Endodermal cell (in vitro differentiated cells): ENCODE measurements at regions not wholly inside any gene's neighbourhood (a gene's known extent, or its start where the extent isn't known, plus 50 kb on each side); places are given as distances from the start of the nearest gene placed in this dataset.
"Not testable (repeated sequence)": the region's sequence is repeated elsewhere in the genome, so short reads cannot be mapped to it uniquely, and the experiment has no call there.

ENCODE experiments used
- DNase-seq: peaks from one replicate; pipeline ENCODE4 v3.0.0-alpha.2; 2017
- H3K27ac ChIP-seq: 2 replicates; pipeline ENCODE4 v1.5.1; 2013; ENCODE audit warnings: mild to moderate bottlenecking, low read depth, low read length, moderate library complexity
- H3K27me3 ChIP-seq: 2 replicates; pipeline ENCODE4 v1.6.1; 2013; ENCODE audit warnings: mild to moderate bottlenecking, low read length, moderate library complexity; ENCODE audit not compliant: insufficient read depth, control insufficient read depth, poor library complexity, severe bottlenecking
- H3K36me3 ChIP-seq: 2 replicates; pipeline ENCODE4 v1.7.0; 2013; ENCODE audit warnings: mild to moderate bottlenecking, low read length, moderate library complexity; ENCODE audit not compliant: control insufficient read depth, insufficient read depth
- H3K4me1 ChIP-seq: one replicate; pipeline ENCODE4 v1.7.0; 2013; ENCODE audit warnings: low read length; ENCODE audit not compliant: control insufficient read depth, insufficient read depth
- H3K4me3 ChIP-seq: 2 replicates; pipeline ENCODE4 v1.5.1; 2013; ENCODE audit warnings: mild to moderate bottlenecking, low read length, moderate library complexity
- H3K9ac ChIP-seq: 2 replicates; pipeline ENCODE4 v1.6.1; 2013; ENCODE audit warnings: mild to moderate bottlenecking, low read length, moderate library complexity; ENCODE audit not compliant: poor library complexity, severe bottlenecking; ENCODE audit errors: extremely low read depth
- H3K9me3 ChIP-seq: 2 replicates; pipeline ENCODE4 v1.6.1; 2013; ENCODE audit warnings: mild to moderate bottlenecking, low read length, moderate library complexity; ENCODE audit not compliant: control insufficient read depth
- H3K27ac Mint-ChIP-seq: 2 replicates; pipeline ENCODE4 v1.8.0; 2020; ENCODE audit warnings: mixed read lengths
- H3K27me3 Mint-ChIP-seq: 2 replicates; pipeline ENCODE4 v1.8.0; 2021; ENCODE audit warnings: mild to moderate bottlenecking, mixed read lengths; ENCODE audit not compliant: insufficient read depth
- H3K36me3 Mint-ChIP-seq: 2 replicates; pipeline ENCODE4 v1.8.0; 2020; ENCODE audit warnings: low read depth, mixed read lengths
- H3K4me1 Mint-ChIP-seq: 2 replicates; pipeline ENCODE4 v1.8.0; 2020; ENCODE audit warnings: mixed read lengths
- H3K4me3 Mint-ChIP-seq: 2 replicates; pipeline ENCODE4 v1.8.0; 2020; ENCODE audit warnings: mild to moderate bottlenecking, moderate library complexity, mixed read lengths
- H3K9me3 Mint-ChIP-seq: 2 replicates; pipeline ENCODE4 v1.8.0; 2020; ENCODE audit warnings: mild to moderate bottlenecking, mixed read lengths
- CTCF ChIP-seq: fragments of 200-600 bp; sonication (generic); conservative IDR thresholded peaks from 2 replicates; pipeline ENCODE4 v1.5.0; 2021; ENCODE audit warnings: antibody characterized with exemption, mild to moderate bottlenecking
- WGBS, 2 experiments: methylation state at CpG; one replicate each; pipeline versions ENCODE4 v1.1.5 to v1.1.7; 2013; ENCODE audit warnings: missing lambda C conversion rate in 2 of 2, mixed read lengths in 1 of 2; ENCODE audit not compliant: insufficient coverage in 1 of 2, insufficient read length in 1 of 2; 5-methylcytosine and 5-hydroxymethylcytosine counted together

GRCh38 chr11:25252854-25253253 is 756.0 kb downstream of the LUZP2 start:
- no peaks in the 10 kb centered on the region for H3K4me1 ChIP-seq
- DNase-seq, result no peak
- no peaks in the 10 kb centered on the region for H3K9me3 Mint-ChIP-seq
- no peaks in the 10 kb centered on the region for H3K27me3 Mint-ChIP-seq
- no peak overlapping the region for H3K27ac Mint-ChIP-seq
- no peak overlapping the region for H3K27ac ChIP-seq
- no peaks in the 10 kb centered on the region for H3K36me3 Mint-ChIP-seq
- H3K9ac ChIP-seq, result no peak overlapping the region
- no peak for TF ChIP-seq CTCF
- no peaks in the 10 kb centered on the region for H3K9me3 ChIP-seq
- 91% methylated on average over 1 of the region's 4 CpGs; no CpG with 5 or more reads in 1 of the 2 experiments for WGBS, 2 experiments
- H3K4me1 Mint-ChIP-seq, result peaks cover under 1% of the 10 kb centered on the region
- no peaks in the 10 kb centered on the region for H3K36me3 ChIP-seq
- no peak overlapping the region for H3K4me3 Mint-ChIP-seq
- H3K27me3 ChIP-seq, result no peaks in the 10 kb centered on the region
- no peak overlapping the region for H3K4me3 ChIP-seq

GRCh38 chr11:25263861-25264260 is 767.0 kb downstream of the LUZP2 start:
- not testable (repeated sequence) for DNase-seq
- WGBS, 2 experiments, result 85% methylated on average over 4 of the region's 4 CpGs; no CpG with 5 or more reads in 1 of the 2 experiments

GRCh38 chr11:25271301-25271700 is 774.4 kb downstream of the LUZP2 start:
- no peak overlapping the region for H3K4me3 ChIP-seq
- no peaks in the 10 kb centered on the region for H3K36me3 ChIP-seq
- no peaks in the 10 kb centered on the region for H3K9me3 ChIP-seq
- Mint-ChIP-seq H3K27ac (no peak overlapping the region), H3K36me3 (no peaks in the 10 kb centered on the region), H3K4me3 (no peak overlapping the region), H3K27me3 (no peaks in the 10 kb centered on the region), H3K4me1 (no peaks in the 10 kb centered on the region), H3K9me3 (peaks cover 3% of the 10 kb centered on the region)
- DNase-seq, result no peak
- H3K27me3 ChIP-seq, result no peaks in the 10 kb centered on the region
- no peak overlapping the region for H3K27ac ChIP-seq
- TF ChIP-seq CTCF, result no peak
- H3K9ac ChIP-seq, result no peak overlapping the region
- H3K4me1 ChIP-seq, result no peaks in the 10 kb centered on the region

More at GRCh38 chr11:25263861-25264260, 767.0 kb downstream of the LUZP2 start:
- H3K9ac ChIP-seq, H3K27me3 ChIP-seq, H3K9me3 Mint-ChIP-seq, H3K4me1 Mint-ChIP-seq, H3K27ac Mint-ChIP-seq, H3K4me3 ChIP-seq, H3K27me3 Mint-ChIP-seq, H3K9me3 ChIP-seq, H3K27ac ChIP-seq, H3K36me3 ChIP-seq, H3K36me3 Mint-ChIP-seq, H3K4me1 ChIP-seq, H3K4me3 Mint-ChIP-seq: not testable (repeated sequence)

- no peak for DNase-seq
- H3K9me3 Mint-ChIP-seq, result peaks cover 3% of the 10 kb centered on the region
- H3K4me3 ChIP-seq, result no peak overlapping the region
- no peaks in the 10 kb centered on the region for H3K36me3 ChIP-seq
- no peaks in the 10 kb centered on the region for H3K27me3 ChIP-seq
- H3K36me3 Mint-ChIP-seq, result no peaks in the 10 kb centered on the region
- no peak overlapping the region for H3K4me3 Mint-ChIP-seq
- no peak overlapping the region for H3K27ac Mint-ChIP-seq
- H3K4me1 ChIP-seq, result no peaks in the 10 kb centered on the region
- no peak overlapping the region for H3K9ac ChIP-seq
- no peak overlapping the region for H3K27ac ChIP-seq
- no peaks in the 10 kb centered on the region for H3K4me1 Mint-ChIP-seq
- TF ChIP-seq CTCF, result peak; percentile 43
- H3K9me3 ChIP-seq, result no peaks in the 10 kb centered on the region
- no peaks in the 10 kb centered on the region for H3K27me3 Mint-ChIP-seq
Measured at GRCh38 chr11:25272214-25272613, 775.4 kb downstream of the LUZP2 start.

- H3K36me3 ChIP-seq, H3K9ac ChIP-seq, H3K9me3 ChIP-seq, H3K4me1 Mint-ChIP-seq, DNase-seq, H3K4me3 ChIP-seq, H3K27me3 Mint-ChIP-seq, H3K27me3 ChIP-seq, H3K4me3 Mint-ChIP-seq, H3K27ac Mint-ChIP-seq, H3K36me3 Mint-ChIP-seq, H3K4me1 ChIP-seq, H3K27ac ChIP-seq: not testable (repeated sequence)
- peaks cover 13% of the 10 kb centered on the region for H3K9me3 Mint-ChIP-seq
- WGBS, 2 experiments, result 87 to 91% methylated on average over 7 of the region's 7 CpGs
Measured at GRCh38 chr11:25280821-25281220, 784.0 kb downstream of the LUZP2 start.
